ENCODE measurements at regions not wholly inside any gene's neighbourhood (a gene's known extent, or its start where the extent isn't known, plus 50 kb on each side); places are given as distances from the start of the nearest gene placed in this dataset.
"Not testable (repeated sequence)": the region's sequence is repeated elsewhere in the genome, so short reads cannot be mapped to it uniquely, and the experiment has no call there.

DNA sequence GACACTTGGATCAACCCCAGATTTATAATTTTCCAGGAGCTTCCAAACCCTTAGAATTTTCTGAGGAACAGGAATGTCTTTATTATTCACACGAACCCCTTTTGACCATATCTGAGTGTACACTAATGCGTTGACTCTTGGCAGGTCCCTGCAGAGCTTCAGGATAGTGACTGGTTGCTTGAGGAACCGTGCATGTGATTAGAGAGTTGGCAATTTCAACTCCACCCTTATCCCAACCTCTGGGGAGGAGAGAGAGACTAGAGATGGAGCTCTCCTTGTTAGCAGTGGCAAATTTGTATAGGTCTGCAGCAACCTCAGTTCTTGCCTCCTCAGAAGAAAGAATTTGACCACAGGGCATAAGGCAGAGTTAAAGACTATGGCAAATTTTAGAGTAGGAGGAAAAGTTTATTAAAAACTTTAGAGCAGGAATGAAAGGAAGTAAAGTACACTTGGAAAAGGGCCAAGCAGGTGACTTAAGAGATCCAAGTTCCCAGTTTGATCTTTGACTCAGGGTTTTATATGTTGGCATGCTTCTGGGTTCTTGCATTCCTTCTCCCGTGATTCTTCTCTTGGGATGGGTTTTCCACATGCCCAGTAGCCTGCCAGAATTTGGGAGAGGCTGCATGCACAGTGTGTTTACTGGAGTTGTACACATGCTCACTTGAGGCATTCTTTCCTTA lies 93.8 kb upstream of the ETV3 start:
- DNase-seq (ENCODE audit: low read depth in 3 of 3, low spot score in 1 of 3) = no peak

DNA sequence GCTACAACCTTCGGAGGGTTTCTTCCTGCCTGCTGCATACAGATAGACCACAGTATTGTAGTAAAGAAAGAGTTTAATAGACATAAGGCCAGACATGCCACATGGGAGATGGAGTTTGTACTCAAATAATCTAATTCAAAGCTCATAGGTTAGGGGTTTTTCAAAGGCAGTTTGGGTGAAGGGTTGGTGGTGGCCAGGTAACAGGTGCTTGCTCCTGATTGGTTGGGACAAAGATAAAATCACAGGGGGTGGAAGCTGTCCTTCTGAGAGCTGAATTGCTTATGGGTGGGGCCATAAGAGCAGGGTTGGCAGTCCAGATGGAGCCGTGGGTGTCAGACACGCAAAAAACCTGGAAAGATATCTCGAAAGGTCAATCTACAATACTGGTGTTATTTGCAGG lies 92.3 kb upstream of the ETV3 start:
- DNase-seq (ENCODE audit: low read depth in 3 of 3, low spot score in 1 of 3) = no peak

DNA sequence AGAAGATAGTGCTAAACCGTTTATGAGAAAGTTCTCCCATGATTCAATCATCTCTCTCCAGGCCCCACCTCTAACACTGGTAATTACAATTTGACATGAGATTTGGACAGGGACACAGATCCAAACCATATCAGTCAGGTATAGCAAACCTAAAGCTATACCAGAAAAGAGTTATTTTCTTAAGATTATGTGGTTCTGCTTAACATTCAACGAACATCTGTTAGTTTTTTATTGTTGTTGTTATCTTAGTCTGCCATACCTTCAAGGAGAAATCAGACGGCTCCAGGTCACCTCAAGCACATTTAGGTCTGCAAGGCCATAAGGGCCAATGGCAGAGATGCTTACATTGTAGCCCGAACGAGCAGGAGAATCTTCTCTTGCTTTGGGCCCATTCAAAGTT lies 89.5 kb upstream of the ETV3 start:
- DNase-seq (ENCODE audit: low read depth in 3 of 3, low spot score in 1 of 3) = no peak

DNA sequence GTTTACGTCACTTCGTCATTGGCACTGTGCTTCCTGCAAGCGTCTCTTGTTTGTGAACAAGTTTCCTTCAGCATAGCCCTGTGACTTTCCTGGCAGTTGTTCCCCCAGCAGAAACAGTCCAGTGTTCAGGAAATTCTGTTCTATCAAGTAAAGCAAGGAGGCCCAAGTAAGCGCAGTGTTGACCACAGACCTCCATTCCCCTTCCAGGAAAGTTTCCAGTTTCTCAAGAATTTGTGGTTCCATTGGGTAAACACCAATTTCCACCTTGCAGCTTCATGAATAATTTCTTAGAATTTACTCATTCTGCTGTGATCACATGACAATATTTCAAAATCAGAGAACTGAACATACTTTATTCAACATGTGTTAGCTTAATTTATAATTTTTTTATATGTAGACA lies 88.5 kb upstream of the ETV3 start:
- DNase-seq (ENCODE audit: low read depth in 3 of 3, low spot score in 1 of 3) = no peak

DNA sequence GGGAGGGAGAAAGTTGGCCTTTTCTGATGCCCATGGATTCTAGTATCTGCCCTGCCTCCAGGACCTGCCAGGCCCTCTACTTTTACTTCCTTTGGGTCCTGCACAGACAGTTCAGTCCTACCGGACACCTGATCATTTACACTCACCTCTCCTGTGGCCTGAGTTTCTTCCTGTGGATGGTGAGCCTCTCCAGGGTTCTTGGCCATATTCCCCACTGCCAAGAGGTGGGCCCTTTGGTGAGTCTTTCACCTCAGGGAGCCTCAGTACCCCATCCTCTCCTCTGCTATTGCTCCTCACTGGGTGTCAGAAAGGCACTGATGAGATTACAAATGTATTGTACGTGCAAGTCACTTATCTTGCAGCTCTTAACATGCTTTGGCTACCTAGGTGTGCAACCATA lies 81.4 kb upstream of the ETV3 start:
- no peak for DNase-seq (ENCODE audit: low read depth in 3 of 3, low spot score in 1 of 3)

DNA sequence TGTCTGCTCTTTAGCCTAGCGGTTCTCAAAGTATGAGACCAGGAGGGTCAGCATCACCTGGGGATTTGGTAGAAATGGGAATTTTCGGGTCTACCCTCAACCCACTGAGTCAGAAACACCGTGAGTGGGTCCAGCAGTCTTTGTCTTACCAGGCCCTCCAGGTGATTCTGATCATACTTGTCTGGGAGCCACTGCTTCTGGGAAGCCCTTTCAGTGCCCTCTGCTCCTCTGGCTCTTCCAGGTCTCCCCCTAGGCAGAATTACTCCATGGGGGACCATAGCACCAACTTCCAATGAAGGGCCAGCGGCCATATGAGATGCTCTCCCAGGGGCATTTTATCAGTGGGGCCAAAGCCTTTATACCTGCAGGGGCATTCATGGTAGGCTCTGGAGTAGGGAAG lies 81.0 kb upstream of the ETV3 start:
- DNase-seq (ENCODE audit: low read depth in 3 of 3, low spot score in 1 of 3) = no peak

DNA sequence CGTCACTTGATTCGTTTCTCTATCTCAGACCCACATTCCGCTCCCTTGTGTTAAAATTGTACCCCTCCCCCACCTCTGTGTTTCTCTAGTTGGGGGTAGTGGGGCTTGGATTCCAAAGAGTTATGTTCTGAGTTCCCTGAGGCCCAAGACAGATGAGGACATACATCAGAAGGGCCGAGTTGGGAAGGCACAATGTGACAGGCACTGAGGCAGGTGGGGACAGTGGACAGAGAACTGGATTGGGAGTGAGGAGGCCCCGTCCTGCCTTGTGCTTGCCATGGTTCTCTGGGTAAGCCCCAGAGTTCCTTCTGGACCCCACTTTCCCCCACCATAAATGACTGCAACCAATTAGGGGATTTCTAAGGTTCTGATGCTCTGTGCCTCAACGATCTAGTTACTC lies 80.5 kb upstream of the ETV3 start:
- DNase-seq (ENCODE audit: low read depth in 3 of 3, low spot score in 1 of 3) = no peak

DNA sequence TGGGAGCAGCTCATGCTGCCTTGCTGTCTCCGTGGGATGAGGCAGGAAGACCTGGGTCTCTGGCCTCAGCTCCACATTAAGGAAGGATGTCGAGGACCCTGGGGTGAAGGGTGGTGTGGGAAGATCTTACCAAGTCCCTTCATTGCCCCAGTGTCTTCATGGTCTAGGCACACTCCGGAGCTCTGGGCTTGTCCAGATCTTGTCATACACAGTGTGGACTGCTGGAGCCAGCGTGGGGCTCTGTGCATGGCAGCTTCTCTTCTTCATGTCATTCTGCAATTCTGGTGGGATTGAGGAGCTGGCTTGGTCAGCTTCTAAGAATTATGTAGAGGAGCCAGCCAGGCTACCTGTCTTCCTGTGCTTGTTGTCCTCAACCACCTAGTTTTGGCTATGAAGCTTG lies 79.3 kb upstream of the ETV3 start:
- DNase-seq (ENCODE audit: low read depth in 3 of 3, low spot score in 1 of 3) = no peak

DNA sequence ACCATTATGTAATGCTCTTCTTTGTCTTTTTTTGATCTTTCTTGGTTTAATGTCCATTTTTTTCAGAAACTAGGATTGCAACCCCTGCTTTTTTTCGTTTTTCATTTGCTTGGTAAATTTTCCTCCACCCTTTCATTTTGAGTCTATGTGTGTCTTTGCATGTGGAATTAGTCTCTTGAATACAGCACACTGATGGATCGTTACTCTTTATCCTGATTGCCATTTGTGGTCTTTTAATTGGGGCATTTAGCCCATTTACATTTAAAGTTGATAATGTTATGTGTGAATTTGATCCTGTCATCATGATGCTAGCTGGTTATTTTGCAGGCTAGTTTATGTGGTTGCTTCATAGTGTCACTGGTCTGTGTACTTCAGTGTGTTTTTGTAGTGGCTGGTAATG lies 75.6 kb upstream of the ETV3 start:
- DNase-seq (ENCODE audit: low read depth in 3 of 3, low spot score in 1 of 3) = no peak

DNA sequence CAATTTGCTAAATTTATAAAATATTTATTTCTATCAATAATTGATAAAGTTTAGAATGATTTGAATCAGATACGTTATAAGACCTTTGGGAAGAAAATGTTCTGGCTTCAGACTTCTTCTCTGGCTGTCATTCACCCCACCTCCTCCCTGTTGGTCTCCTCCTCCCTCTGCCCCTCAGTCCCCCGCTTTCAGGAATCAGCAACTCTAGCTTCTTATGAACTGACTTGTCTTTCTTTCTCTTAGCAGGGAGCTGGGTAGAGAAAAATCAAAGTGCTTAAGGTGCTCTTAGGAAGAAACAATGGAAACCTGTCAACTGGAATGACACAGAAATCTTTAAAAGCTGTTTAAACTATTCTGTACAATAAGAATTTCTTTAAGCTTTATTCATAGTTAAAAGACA lies 71.3 kb upstream of the ETV3 start:
- no peak for DNase-seq (ENCODE audit: low read depth in 3 of 3, low spot score in 1 of 3)

DNA sequence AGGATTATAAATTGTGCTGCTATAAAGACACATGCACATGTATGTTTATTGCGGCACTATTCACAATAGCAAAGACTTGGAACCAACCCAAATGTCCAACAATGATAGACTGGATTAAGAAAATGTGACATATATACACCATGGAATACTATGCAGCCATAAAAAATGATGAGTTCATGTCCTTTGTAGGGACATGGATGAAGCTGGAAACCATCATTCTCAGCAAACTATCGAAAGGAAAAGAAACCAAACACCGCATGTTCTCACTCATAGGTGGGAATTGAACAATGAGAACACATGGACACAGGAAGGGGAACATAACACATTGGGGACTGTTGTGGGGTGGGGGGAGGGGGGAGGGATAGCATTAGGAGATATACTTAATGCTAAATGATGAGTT lies 67.8 kb upstream of the ETV3 start:
- DNase-seq (ENCODE audit: low read depth in 3 of 3, low spot score in 1 of 3) = not testable (repeated sequence)

DNA sequence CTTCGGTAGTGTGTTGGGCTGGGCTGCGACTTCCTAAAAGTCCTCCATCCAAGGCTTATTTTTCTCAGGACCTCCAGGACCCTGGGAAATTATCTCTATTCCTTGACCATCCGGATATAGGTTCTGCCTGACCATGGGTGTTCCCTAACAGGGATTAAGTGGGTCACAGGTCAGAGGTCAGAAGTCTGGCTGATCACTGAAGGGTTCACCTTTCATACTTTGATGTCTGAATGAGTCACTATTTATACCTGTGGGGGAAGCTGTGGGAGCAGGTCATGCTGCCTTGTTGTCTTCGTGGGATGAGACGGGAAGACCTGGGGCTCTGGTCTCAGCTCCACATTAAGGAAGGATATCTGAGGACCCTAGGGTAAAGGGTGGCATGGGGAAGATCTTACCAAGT lies 65.0 kb upstream of the ETV3 start:
- DNase-seq (ENCODE audit: low read depth in 3 of 3, low spot score in 1 of 3) = no peak

DNA sequence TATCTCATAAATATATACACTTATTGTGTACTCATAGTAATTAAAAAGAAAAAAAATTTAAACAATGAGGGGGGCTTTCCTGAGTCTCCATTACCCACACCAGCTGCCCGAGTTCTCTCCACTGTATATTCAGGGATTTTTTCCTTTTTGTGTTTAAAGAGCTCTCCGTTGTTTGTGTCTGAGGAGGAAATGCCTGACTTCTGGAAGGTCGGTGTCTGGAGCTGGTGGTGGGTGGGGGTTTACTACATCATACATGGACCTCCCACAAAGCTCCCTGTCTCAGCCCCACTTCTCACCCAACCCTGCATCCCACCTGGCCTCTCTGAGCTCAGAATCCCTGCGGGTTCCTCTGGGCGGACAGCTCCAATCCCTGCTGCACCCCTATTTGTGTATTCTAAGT lies 64.1 kb upstream of the ETV3 start:
- DNase-seq (ENCODE audit: low read depth in 3 of 3, low spot score in 1 of 3) = no peak

DNA sequence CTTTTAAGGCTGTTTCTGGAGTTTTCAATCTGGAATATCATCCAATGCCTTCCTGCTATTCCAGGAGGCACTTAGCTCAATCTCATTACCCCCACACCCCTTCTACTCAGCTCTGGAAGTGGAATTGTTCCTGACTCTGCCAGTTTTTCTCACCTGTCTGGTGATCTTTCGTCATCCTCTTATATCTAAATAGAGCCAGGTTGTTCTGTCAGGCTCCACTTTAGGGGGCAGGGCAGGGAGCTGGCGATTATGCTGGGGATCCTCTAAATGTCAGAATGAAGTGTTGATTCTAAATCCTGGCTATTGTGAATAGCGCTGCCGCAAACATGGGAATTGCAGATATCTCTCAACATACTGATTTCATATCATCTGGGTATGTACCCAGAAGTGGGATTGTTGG lies 63.6 kb upstream of the ETV3 start:
- no peak for DNase-seq (ENCODE audit: low read depth in 3 of 3, low spot score in 1 of 3)

DNA sequence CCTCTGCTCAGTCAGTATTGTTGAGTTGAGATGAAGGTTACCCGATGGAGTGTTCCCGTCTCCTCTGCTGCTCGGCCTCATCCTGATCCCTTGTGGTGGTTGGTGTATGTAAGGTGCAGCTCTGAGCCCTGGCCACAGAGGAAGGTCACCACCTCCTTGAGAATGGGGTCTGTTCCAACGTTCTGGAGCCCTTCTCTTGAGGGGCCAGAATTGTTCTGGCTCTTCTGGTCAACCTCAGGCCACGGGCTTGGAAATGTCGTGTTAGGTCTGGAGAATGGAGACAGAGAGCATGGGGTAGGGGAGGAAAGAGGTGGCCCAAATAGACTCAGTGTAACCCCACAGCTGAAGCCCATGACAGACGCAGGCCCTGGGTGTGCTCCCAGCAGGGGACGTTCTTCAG lies 62.3 kb upstream of the ETV3 start:
- no peak for DNase-seq (ENCODE audit: low read depth in 3 of 3, low spot score in 1 of 3)

DNA sequence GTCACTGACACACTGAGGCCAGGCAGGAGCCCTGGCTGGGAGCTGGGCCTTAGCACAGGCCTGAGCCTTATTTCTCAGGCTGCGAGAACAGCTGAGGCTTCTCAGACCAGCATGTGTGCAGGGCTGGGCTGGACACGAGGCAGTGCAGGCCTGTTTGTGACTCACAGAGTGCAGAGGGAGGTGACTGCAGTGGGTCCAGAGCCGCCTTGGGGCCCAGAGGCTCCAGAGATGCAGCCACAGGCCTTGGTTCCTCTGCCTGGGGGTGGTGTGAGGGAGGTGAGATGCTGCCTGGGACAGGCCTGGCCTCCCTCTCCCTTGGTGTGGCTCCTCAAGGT lies 61.2 kb upstream of the ETV3 start:
- no peak for DNase-seq (ENCODE audit: low read depth in 3 of 3, low spot score in 1 of 3)

DNA sequence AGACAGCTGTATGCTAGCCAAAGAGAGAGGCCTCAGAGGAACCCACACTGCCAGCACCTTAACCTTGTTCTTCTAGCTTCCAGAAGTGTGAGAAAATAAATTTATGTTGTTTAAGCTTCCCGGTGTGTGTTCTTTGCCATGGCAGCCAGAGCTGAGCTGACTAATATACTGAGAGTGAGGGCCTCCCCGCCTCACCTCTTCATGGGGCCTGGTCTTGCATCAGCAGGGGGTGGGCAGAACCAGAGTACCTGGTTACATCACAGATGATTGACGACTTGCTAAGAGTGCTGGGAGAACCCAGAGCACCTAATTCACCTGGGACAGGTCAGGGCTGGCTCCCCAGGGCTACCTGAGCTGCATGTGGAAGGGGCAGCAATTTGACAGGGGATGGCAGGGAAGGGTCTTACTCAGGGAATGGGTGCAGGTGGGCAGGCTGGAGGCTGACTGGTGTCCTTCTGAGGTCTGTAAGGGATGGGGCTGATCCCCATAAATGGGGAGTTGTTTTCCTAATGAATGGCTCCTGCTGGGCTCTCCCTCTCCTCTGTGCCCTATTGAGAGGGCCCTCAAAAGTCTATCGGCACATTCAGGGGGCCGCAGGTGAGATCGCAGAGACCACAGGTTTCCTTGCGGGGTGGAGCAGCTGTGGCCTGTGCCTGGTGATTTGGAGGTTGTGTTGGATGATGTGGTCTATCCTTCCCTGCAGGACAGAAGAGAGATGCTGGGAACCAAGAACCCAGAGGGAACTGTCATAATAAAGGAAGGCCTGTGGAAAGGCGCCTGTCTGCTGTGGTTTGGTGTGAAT lies 60.6 kb upstream of the ETV3 start:
- DNase-seq (ENCODE audit: low read depth in 3 of 3, low spot score in 1 of 3) = no peak

DNA sequence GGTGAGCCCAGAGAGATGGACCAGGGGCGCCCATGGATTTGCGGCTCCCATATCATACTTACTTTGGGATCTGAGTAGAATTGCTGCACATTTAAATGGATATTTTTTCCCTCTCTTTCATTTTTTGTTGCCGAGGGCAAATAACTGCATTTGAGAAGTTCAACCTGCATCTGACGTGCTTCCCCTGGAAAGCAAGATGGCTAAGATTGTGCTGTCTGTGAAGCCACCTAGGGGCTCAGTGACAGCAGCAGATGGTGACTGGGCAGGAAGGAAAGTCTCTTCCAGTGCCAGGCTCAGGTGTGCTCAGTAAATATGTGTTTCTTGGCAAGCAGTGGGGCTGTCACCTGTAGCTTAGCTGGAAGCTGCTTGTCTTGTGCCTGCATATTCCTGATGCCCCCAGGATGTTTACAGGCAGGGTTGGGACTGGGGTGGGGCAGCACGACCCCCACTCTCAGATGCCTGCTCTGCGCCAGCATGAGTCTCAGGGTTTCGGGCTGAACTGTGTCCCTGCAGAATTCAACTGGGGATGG lies 59.8 kb upstream of the ETV3 start:
- no peak for DNase-seq (ENCODE audit: low read depth in 3 of 3, low spot score in 1 of 3)

DNA sequence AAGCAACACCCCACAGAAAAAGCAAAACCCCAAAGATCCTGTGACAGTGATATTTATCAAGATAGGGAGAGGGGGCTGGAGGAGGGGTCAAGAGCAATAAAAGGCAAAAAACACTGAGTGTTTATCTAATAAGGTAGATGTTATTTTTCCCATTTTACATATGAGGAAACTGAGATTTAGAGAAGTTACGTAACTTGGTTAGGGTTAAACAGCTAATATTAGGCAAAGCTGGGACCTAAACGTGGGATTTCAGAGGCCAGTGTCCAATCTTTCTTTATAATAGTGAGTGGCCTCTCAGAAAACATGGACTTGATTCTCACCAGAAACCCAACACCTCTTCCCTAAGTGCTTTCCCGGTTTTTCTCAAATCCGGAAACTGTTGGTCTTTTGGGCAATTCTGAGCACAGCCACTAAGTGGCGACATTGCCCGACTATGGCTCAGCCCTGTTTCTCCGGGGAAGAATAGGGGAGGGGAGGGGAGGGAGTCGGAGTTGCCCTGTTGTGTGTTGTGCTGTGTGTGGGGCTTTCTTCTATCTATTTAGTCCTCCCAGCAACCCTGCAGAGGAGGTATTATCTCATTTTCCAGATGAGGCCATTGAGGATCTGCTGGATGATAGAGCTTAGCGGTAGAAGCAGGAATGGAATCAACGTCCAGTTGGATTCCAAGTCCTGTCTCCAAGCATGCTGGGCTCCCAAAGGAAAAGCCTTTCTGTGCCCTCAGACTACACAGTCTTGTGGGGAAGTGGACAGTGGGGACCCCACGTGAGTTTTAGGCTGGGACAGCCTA lies 58.7 kb upstream of the ETV3 start:
- not testable (repeated sequence) for DNase-seq (ENCODE audit: low read depth in 3 of 3, low spot score in 1 of 3)

DNA sequence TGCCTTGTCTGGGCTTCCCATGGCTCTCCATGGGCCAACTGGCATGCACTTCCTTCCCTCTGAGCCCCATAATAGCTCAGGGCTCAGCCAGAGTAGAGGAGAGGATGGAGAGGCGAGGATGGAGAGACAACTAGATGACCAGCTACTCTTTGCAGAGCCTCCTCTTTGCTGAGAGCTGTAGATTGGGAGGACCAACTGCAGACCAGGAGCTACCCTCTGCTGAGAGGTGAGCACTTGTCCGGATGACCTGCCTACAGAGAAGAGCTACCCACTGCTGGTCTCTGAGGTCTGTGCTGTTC lies 58.0 kb upstream of the ETV3 start:
- DNase-seq (ENCODE audit: low read depth in 3 of 3, low spot score in 1 of 3) = no peak

DNA sequence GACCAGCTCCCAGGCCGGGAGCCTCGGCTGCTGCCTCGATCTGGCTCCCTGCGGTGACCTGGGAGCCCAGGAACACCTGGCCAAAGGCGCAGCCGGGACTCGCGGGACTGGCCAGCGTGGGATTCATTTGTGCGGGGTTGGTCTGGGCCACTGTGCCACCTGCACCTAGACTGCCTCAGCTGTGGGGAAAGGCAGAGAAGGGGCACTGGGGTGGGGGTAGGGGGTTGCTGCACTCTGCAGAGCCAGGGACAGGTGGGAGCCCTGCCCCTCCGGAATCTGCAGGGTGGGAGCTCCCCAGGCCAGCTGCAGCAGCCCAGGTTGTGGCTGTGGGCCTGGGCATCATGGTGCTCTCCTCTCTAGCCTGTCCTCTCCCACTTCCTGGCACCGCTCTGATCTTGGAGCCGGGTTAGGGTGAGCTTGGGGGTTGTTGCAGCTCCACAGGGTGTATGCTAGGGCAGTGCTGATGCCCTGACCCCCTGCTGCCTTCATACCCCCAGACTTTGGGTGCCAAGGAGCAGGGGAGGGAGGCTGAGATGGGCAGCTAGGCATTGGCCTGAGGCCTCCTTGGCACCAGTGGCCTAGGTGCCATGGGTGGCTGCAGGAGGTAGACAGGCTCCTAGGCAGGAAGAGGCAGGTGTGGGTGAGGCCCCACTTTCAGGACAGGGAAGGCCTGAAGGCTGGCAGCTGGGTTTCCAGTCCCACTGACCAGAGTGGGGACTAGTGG lies 57.5 kb upstream of the ETV3 start:
- no peak for DNase-seq (ENCODE audit: low read depth in 3 of 3, low spot score in 1 of 3)
